ENCODE measurements at regions not wholly inside any gene's neighbourhood (a gene's known extent, or its start where the extent isn't known, plus 50 kb on each side); places are given as distances from the start of the nearest gene placed in this dataset.

DNA sequence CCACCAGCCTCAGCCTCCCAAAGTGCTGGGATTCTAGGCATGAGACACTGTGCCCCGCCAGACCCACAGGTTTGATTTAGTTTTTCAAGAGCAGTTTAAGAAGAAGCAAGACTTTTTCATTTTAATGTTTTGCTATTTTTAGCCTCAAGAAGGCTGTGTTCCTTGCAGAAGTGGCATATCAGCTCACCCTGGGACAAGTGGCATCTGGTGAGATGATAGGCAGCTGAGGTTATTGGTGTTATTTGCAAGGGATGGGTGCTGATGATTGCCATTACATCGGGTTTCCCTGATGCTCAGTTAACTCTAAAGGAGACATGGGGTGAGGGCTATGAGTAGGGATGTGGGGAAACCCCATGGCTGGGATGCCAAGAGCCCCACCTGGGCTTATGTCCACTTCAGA lies 120.4 kb downstream of the MXRA5 start:
- Mint-ChIP-seq H3K4me3 (no peak overlapping the region), H3K9me3 (no peaks in the 10 kb centered on the region; a peak in 1 of 5 replicates), H3K27ac (no peak overlapping the region), H3K27me3 (ENCODE audit: low read depth) (peaks cover 2% of the 10 kb centered on the region; the same call in 1 of the 2 replicates), H3K4me1 (no peaks in the 10 kb centered on the region), H3K36me3 (ENCODE audit: insufficient read depth in 1 of 3, low read depth in 3 of 3) (no peaks in the 10 kb centered on the region)
- Histone ChIP-seq H2BK20ac (ENCODE audit: low read depth, low read length, poor library complexity, severe bottlenecking) (no peak overlapping the region), H3K18ac (ENCODE audit: insufficient read length, low read depth, low read length) (no peak overlapping the region), H4K91ac (ENCODE audit: insufficient read length, low read depth, low read length) (no peak overlapping the region), H3K4me2 (ENCODE audit: insufficient read depth, insufficient read length, low read length) (no peak overlapping the region), H3K23ac (ENCODE audit: insufficient read length, low read depth, low read length) (no peak overlapping the region), H3K79me2 (ENCODE audit: insufficient read depth, low read length) (no peaks in the 10 kb centered on the region), H3K14ac (ENCODE audit: insufficient read depth, low read length) (no peak overlapping the region), H2BK15ac (ENCODE audit: low read depth, low read length) (no peak overlapping the region), H3K27ac (ENCODE audit: insufficient read length, low read depth, low read length) (no peak overlapping the region), H3K4me1 (ENCODE audit: insufficient read depth, low read length) (no peaks in the 10 kb centered on the region), H3K23me2 (ENCODE audit: insufficient read length, low read depth, low read length, poor library complexity, severe bottlenecking) (no peaks in the 10 kb centered on the region), H2AK5ac (ENCODE audit: insufficient read length, low read length) (no peak overlapping the region), H2AFZ (ENCODE audit: low read length) (no peak overlapping the region), H4K5ac (ENCODE audit: insufficient read length, low read depth, low read length) (no peak overlapping the region), H2BK120ac (ENCODE audit: low read depth, low read length, poor library complexity, severe bottlenecking) (no peak overlapping the region), H3K9me3 (ENCODE audit: control insufficient read depth, low read depth, low read length) (no peaks in the 10 kb centered on the region), H2BK5ac (ENCODE audit: insufficient read length, low read length) (no peak overlapping the region), H3K4ac (ENCODE audit: low read depth, low read length) (no peak overlapping the region), H4K8ac (replicated peaks; ENCODE audit: insufficient read length, low read depth, low read length) (no peak overlapping the region), H3K79me1 (ENCODE audit: insufficient read depth, low read depth, low read length, poor library complexity, severe bottlenecking) (no peaks in the 10 kb centered on the region), H2BK12ac (ENCODE audit: insufficient read length, low read depth, low read length) (no peak overlapping the region), H3K56ac (ENCODE audit: insufficient read length, low read depth, low read length) (no peak overlapping the region), H3K27me3 (ENCODE audit: insufficient read depth, low read length) (no peaks in the 10 kb centered on the region), H3K9ac (ENCODE audit: extremely low read depth, insufficient read length, low read length) (no peak overlapping the region), H3T11ph (ENCODE audit: low read length) (no peak overlapping the region), H4K20me1 (ENCODE audit: control insufficient read depth, insufficient read depth, insufficient read length) (no peaks in the 10 kb centered on the region)
- TF ChIP-seq, protein P1, sequence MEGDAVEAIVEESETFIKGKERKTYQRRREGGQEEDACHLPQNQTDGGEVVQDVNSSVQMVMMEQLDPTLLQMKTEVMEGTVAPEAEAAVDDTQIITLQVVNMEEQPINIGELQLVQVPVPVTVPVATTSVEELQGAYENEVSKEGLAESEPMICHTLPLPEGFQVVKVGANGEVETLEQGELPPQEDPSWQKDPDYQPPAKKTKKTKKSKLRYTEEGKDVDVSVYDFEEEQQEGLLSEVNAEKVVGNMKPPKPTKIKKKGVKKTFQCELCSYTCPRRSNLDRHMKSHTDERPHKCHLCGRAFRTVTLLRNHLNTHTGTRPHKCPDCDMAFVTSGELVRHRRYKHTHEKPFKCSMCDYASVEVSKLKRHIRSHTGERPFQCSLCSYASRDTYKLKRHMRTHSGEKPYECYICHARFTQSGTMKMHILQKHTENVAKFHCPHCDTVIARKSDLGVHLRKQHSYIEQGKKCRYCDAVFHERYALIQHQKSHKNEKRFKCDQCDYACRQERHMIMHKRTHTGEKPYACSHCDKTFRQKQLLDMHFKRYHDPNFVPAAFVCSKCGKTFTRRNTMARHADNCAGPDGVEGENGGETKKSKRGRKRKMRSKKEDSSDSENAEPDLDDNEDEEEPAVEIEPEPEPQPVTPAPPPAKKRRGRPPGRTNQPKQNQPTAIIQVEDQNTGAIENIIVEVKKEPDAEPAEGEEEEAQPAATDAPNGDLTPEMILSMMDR (conservative IDR thresholded peaks at IDR 0.05), result no peak
- no peak for DNase-seq
- WGBS (ENCODE audit: extremely low coverage, insufficient read length, low lambda C conversion rate), result no CpG with 5 or more reads among the region's 2 CpGs
